ENCODE measurements at regions not wholly inside any gene's neighbourhood (a gene's known extent, or its start where the extent isn't known, plus 50 kb on each side); places are given as distances from the start of the nearest gene placed in this dataset.

- H3K4me1 Mint-ChIP-seq: peaks cover 15% of the 10 kb centered on the region
- H3K27me3 Mint-ChIP-seq (ENCODE audit: low read depth): no peaks in the 10 kb centered on the region
- no peaks in the 10 kb centered on the region for H3K9me3 Mint-ChIP-seq
- H3K4me3 Mint-ChIP-seq: no peak overlapping the region
- DNase-seq (ENCODE audit: low read depth, low spot score): no peak
- no peak overlapping the region for H3K27ac Mint-ChIP-seq (ENCODE audit: unreplicated experiment)
- TF ChIP-seq CTCF (conservative IDR thresholded peaks at IDR 0.05): no peak
- no peaks in the 10 kb centered on the region for H3K36me3 Mint-ChIP-seq (ENCODE audit: low read depth)
Observed at GRCh38 chr2:45279356-45279755, 270.1 kb upstream of the SIX2 start.

GRCh38 chr2:45278365-45279078 is 269.3 kb upstream of the SIX2 start:
- H3K27me3 Mint-ChIP-seq (ENCODE audit: low read depth): no peaks in the 10 kb centered on the region
- no peak overlapping the region for H3K4me3 Mint-ChIP-seq
- no peak overlapping the region for H3K27ac Mint-ChIP-seq (ENCODE audit: unreplicated experiment)
- no peak for DNase-seq (ENCODE audit: low read depth, low spot score)
- peaks cover 21% of the 10 kb centered on the region for H3K4me1 Mint-ChIP-seq
- TF ChIP-seq CTCF (conservative IDR thresholded peaks at IDR 0.05): no peak
- no peaks in the 10 kb centered on the region for H3K36me3 Mint-ChIP-seq (ENCODE audit: low read depth)
- no peaks in the 10 kb centered on the region for H3K9me3 Mint-ChIP-seq

- Mint-ChIP-seq H3K27ac (ENCODE audit: unreplicated experiment) (no peak overlapping the region), H3K36me3 (ENCODE audit: low read depth) (no peaks in the 10 kb centered on the region), H3K4me3 (no peak overlapping the region), H3K27me3 (ENCODE audit: low read depth) (no peaks in the 10 kb centered on the region), H3K9me3 (no peaks in the 10 kb centered on the region), H3K4me1 (peaks cover 25% of the 10 kb centered on the region)
- no peak for DNase-seq (ENCODE audit: low read depth, low spot score)
- TF ChIP-seq CTCF (conservative IDR thresholded peaks at IDR 0.05): no peak
Observed at GRCh38 chr2:45276914-45277313, 267.7 kb upstream of the SIX2 start.

- no peaks in the 10 kb centered on the region for H3K27me3 Mint-ChIP-seq (ENCODE audit: low read depth)
- H3K4me3 Mint-ChIP-seq: no peak overlapping the region
- no peak for TF ChIP-seq CTCF (conservative IDR thresholded peaks at IDR 0.05)
- no peaks in the 10 kb centered on the region for H3K9me3 Mint-ChIP-seq
- H3K4me1 Mint-ChIP-seq: peaks cover 25% of the 10 kb centered on the region
- H3K36me3 Mint-ChIP-seq (ENCODE audit: low read depth): no peaks in the 10 kb centered on the region
- no peak overlapping the region for H3K27ac Mint-ChIP-seq (ENCODE audit: unreplicated experiment)
- DNase-seq (ENCODE audit: low read depth, low spot score): no peak
Observed at GRCh38 chr2:45275806-45276205, 266.6 kb upstream of the SIX2 start.

GRCh38 chr2:45275242-45275805 is 266.1 kb upstream of the SIX2 start:
- Mint-ChIP-seq H3K9me3 (no peaks in the 10 kb centered on the region), H3K27me3 (ENCODE audit: low read depth) (no peaks in the 10 kb centered on the region), H3K27ac (ENCODE audit: unreplicated experiment) (no peak overlapping the region), H3K4me3 (no peak overlapping the region), H3K4me1 (peaks cover 25% of the 10 kb centered on the region), H3K36me3 (ENCODE audit: low read depth) (no peaks in the 10 kb centered on the region)
- no peak for DNase-seq (ENCODE audit: low read depth, low spot score)
- TF ChIP-seq CTCF (conservative IDR thresholded peaks at IDR 0.05): no peak

Measured in neural crest cell (in vitro differentiated cells).